ENCODE measurements at regions not wholly inside any gene's neighbourhood (a gene's known extent, or its start where the extent isn't known, plus 50 kb on each side); places are given as distances from the start of the nearest gene placed in this dataset.

GRCh38 chr2:104250635-104251034 is 603.3 kb upstream of the POU3F3 start:
- Histone ChIP-seq H3K4me2 (ENCODE audit: low read length) (no peak overlapping the region), H3K9ac (no peak overlapping the region), H3K27me3 (ENCODE audit: control insufficient read depth, insufficient read depth, low read length) (no peaks in the 10 kb centered on the region), H2AFZ (no peak overlapping the region), H3K27ac (no peak overlapping the region), H3K79me2 (no peaks in the 10 kb centered on the region), H3K9me3 (ENCODE audit: control insufficient read depth, low read length) (no peaks in the 10 kb centered on the region), H3K4me3 (ENCODE audit: low read depth, low read length) (no peak overlapping the region), H3K4me1 (no peaks in the 10 kb centered on the region), H3K36me3 (ENCODE audit: control insufficient read depth, insufficient read depth, low read length) (no peaks in the 10 kb centered on the region)
- no peak for TF ChIP-seq CTCF (IDR thresholded peaks at IDR 0.05)

GRCh38 chr2:104254017-104254416 is 599.9 kb upstream of the POU3F3 start:
- H3K9ac ChIP-seq: no peak overlapping the region
- H3K4me1 ChIP-seq: no peaks in the 10 kb centered on the region
- H3K79me2 ChIP-seq: no peaks in the 10 kb centered on the region
- H2AFZ ChIP-seq: no peak overlapping the region
- no peak overlapping the region for H3K4me2 ChIP-seq (ENCODE audit: low read length)
- TF ChIP-seq CTCF (IDR thresholded peaks at IDR 0.05): no peak
- no peak overlapping the region for H3K4me3 ChIP-seq (ENCODE audit: low read depth, low read length)
- H3K36me3 ChIP-seq (ENCODE audit: control insufficient read depth, insufficient read depth, low read length): no peaks in the 10 kb centered on the region
- no peaks in the 10 kb centered on the region for H3K27me3 ChIP-seq (ENCODE audit: control insufficient read depth, insufficient read depth, low read length)
- no peak overlapping the region for H3K27ac ChIP-seq
- H3K9me3 ChIP-seq (ENCODE audit: control insufficient read depth, low read length): no peaks in the 10 kb centered on the region

GRCh38 chr2:104262714-104263113 is 591.2 kb upstream of the POU3F3 start:
- Histone ChIP-seq H3K9ac (no peak overlapping the region), H3K79me2 (no peaks in the 10 kb centered on the region), H3K4me3 (ENCODE audit: low read depth, low read length) (no peak overlapping the region), H3K9me3 (ENCODE audit: control insufficient read depth, low read length) (no peaks in the 10 kb centered on the region), H3K27me3 (ENCODE audit: control insufficient read depth, insufficient read depth, low read length) (no peaks in the 10 kb centered on the region), H3K4me1 (no peaks in the 10 kb centered on the region), H3K27ac (no peak overlapping the region), H2AFZ (no peak overlapping the region), H3K36me3 (ENCODE audit: control insufficient read depth, insufficient read depth, low read length) (no peaks in the 10 kb centered on the region), H3K4me2 (ENCODE audit: low read length) (no peak overlapping the region)
- no peak for TF ChIP-seq CTCF (IDR thresholded peaks at IDR 0.05)

GRCh38 chr2:104279646-104280045 is 574.3 kb upstream of the POU3F3 start:
- no peak overlapping the region for H3K4me2 ChIP-seq (ENCODE audit: low read length)
- H3K79me2 ChIP-seq: no peaks in the 10 kb centered on the region
- TF ChIP-seq CTCF (IDR thresholded peaks at IDR 0.05): no peak
- no peak overlapping the region for H3K9ac ChIP-seq
- H3K9me3 ChIP-seq (ENCODE audit: control insufficient read depth, low read length): no peaks in the 10 kb centered on the region
- no peaks in the 10 kb centered on the region for H3K4me1 ChIP-seq
- H3K27ac ChIP-seq: no peak overlapping the region
- no peaks in the 10 kb centered on the region for H3K27me3 ChIP-seq (ENCODE audit: control insufficient read depth, insufficient read depth, low read length)
- no peaks in the 10 kb centered on the region for H3K36me3 ChIP-seq (ENCODE audit: control insufficient read depth, insufficient read depth, low read length)
- no peak overlapping the region for H3K4me3 ChIP-seq (ENCODE audit: low read depth, low read length)
- H2AFZ ChIP-seq: no peak overlapping the region

- no peak overlapping the region for H3K4me2 ChIP-seq (ENCODE audit: low read length)
These were observed 573.7 kb upstream of the POU3F3 start for GRCh38 chr2:104280216-104280615.

More at GRCh38 chr2:104280216-104280615, 573.7 kb upstream of the POU3F3 start:
- no peaks in the 10 kb centered on the region for H3K36me3 ChIP-seq (ENCODE audit: control insufficient read depth, insufficient read depth, low read length)
- H3K9me3 ChIP-seq (ENCODE audit: control insufficient read depth, low read length): no peaks in the 10 kb centered on the region
- H3K27ac ChIP-seq: no peak overlapping the region
- H3K27me3 ChIP-seq (ENCODE audit: control insufficient read depth, insufficient read depth, low read length): no peaks in the 10 kb centered on the region
- no peaks in the 10 kb centered on the region for H3K79me2 ChIP-seq
- no peak overlapping the region for H3K4me3 ChIP-seq (ENCODE audit: low read depth, low read length)
- no peak overlapping the region for H3K9ac ChIP-seq
- H2AFZ ChIP-seq: no peak overlapping the region
- TF ChIP-seq CTCF (IDR thresholded peaks at IDR 0.05): no peak
- H3K4me1 ChIP-seq: no peaks in the 10 kb centered on the region
